ENCODE measurements at regions not wholly inside any gene's neighbourhood (a gene's known extent, or its start where the extent isn't known, plus 50 kb on each side); places are given as distances from the start of the nearest gene placed in this dataset.

- H3K4me2 ChIP-seq (ENCODE audit: low read depth, low read length) = no peak overlapping the region
These were observed 104.4 kb upstream of the NYAP2 start for GRCh38 chr2:225295102-225295501.

More at GRCh38 chr2:225295102-225295501, 104.4 kb upstream of the NYAP2 start:
- BruUV-seq (replicated peaks) = no TSS peak
- Histone ChIP-seq H3K36me3 (replicated peaks in 1 of 2; ENCODE audit: control insufficient read depth in 1 of 2, insufficient read depth in 2 of 2, low read length in 2 of 2) (no peaks in the 10 kb centered on the region), H2AFZ (ENCODE audit: low read length) (no peak overlapping the region), H3K4me3 (replicated peaks in 1 of 3; ENCODE audit: insufficient read depth in 1 of 3, low read depth in 2 of 3, low read length in 3 of 3) (no peak overlapping the region), H3K4me1 (ENCODE audit: insufficient read depth, low read length) (no peaks in the 10 kb centered on the region), H3K79me2 (ENCODE audit: insufficient read depth, low read length) (no peaks in the 10 kb centered on the region), H4K20me1 (ENCODE audit: insufficient read depth, low read length) (no peaks in the 10 kb centered on the region), H3K27ac (ENCODE audit: extremely low read length, insufficient read depth, low read length) (no peak overlapping the region), H3K9ac (ENCODE audit: insufficient read depth, low read depth, low read length) (no peak overlapping the region), H3K27me3 (ENCODE audit: control insufficient read depth in 1 of 2, insufficient read depth in 2 of 2, low read length in 2 of 2) (no peaks in the 10 kb centered on the region), H3K9me3 (ENCODE audit: low read length) (peaks cover under 1% of the 10 kb centered on the region; the same call in 1 of the 2 replicates)
- POLR2A ChIA-PET = no interaction called here
- in situ Hi-C loops (cut with HindIII; ENCODE audit: extremely low pct_ligation_motif_present, low pct_unique_long_range_greater_than_20kb) (no loop called here), intact Hi-C loops (cut with micrococcal nuclease; ENCODE audit: unreplicated experiment) (no loop called here)
- CTCF ChIA-PET (ENCODE audit: low intra/inter-chr PET ratio, low total read pairs) = no interaction called here
- no peak for TF ChIP-seq U2AF1 (optimal IDR thresholded peaks at IDR 0.05; ENCODE audit: low read depth, low read length)
- no peak for TF ChIP-seq ATF4 (CRISPR knock-in tag; IDR thresholded peaks at IDR 0.05)
- no peak for TF ChIP-seq PHB2 (IDR thresholded peaks at IDR 0.05; ENCODE audit: partially characterized antibody)
- no peak for TF ChIP-seq ZNF276 (CRISPR knock-in tag; IDR thresholded peaks at IDR 0.05; ENCODE audit: low read depth)
- TF ChIP-seq FOXJ3 (CRISPR knock-in tag; IDR thresholded peaks at IDR 0.05; ENCODE audit: borderline replicate concordance) = no peak
- no peak for TF ChIP-seq ZNF615 (CRISPR knock-in tag; IDR thresholded peaks at IDR 0.05; ENCODE audit: borderline replicate concordance)
- TF ChIP-seq ISL2 (CRISPR knock-in tag; IDR thresholded peaks at IDR 0.05) = no peak
- TF ChIP-seq SMAD9 (CRISPR knock-in tag; IDR thresholded peaks at IDR 0.05) = no peak
- TF ChIP-seq CREB1 (IDR thresholded peaks at IDR 0.05) = peak; percentile 88
- no peak for TF ChIP-seq CREB1 (CRISPR knock-in tag; IDR thresholded peaks at IDR 0.05)
- TF ChIP-seq ZBTB40 (IDR thresholded peaks at IDR 0.05) = no peak
- TF ChIP-seq ZBTB40 (CRISPR knock-in tag; IDR thresholded peaks at IDR 0.05) = no peak
- TF ChIP-seq KMT2A (CRISPR knock-in tag; IDR thresholded peaks at IDR 0.05) = no peak
- peak; percentile 88 for TF ChIP-seq ATF7 (IDR thresholded peaks at IDR 0.05)
- TF ChIP-seq ATF7 (CRISPR knock-in tag; IDR thresholded peaks at IDR 0.05) = no peak
- TF ChIP-seq JARID2 (CRISPR knock-in tag; IDR thresholded peaks at IDR 0.05; ENCODE audit: insufficient replicate concordance) = no peak
- 2% methylated on average over 3 of the region's 3 CpGs for WGBS (ENCODE audit: low lambda C conversion rate)
- FAIRE-seq = no peak
- DNase-seq (ENCODE audit: low spot score) = no peak
- ATAC-seq = no peak
